HEK293 (cell line): ENCODE measurements at regions not wholly inside any gene's neighbourhood (a gene's known extent, or its start where the extent isn't known, plus 50 kb on each side); places are given as distances from the start of the nearest gene placed in this dataset.

Experiments used
- CTCF ChIP-seq: fragments of 450-650 bp; formaldehyde crosslinking; IDR thresholded peaks from 2 replicates; pipeline ENCODE4 v1.5.1; 2016; ENCODE audit warnings: missing biosample characterization, missing genetic modification characterization
- KLF10 ChIP-seq: fragments of 450-650 bp; IDR thresholded peaks from 2 replicates; pipeline ENCODE4 v1.5.1; 2018; ENCODE audit warnings: missing biosample characterization, mild to moderate bottlenecking, missing genetic modification characterization
- PRDM1 ChIP-seq: fragments of 450-650 bp; formaldehyde crosslinking; IDR thresholded peaks from 2 replicates; pipeline ENCODE4; 2016; ENCODE audit warnings: missing biosample characterization, missing genetic modification characterization
- ZNF214 ChIP-seq: fragments of 450-650 bp; formaldehyde crosslinking; IDR thresholded peaks from 2 replicates; pipeline ENCODE4 v1.5.1; 2017; ENCODE audit warnings: missing biosample characterization, mild to moderate bottlenecking, missing genetic modification characterization, borderline replicate concordance
- ZNF311 ChIP-seq: fragments of 450-650 bp; formaldehyde crosslinking; IDR thresholded peaks from 2 replicates; pipeline ENCODE4 v1.5.1; 2017; ENCODE audit warnings: missing biosample characterization, missing genetic modification characterization, borderline replicate concordance
- ZNF707 ChIP-seq: fragments of 450-650 bp; formaldehyde crosslinking; IDR thresholded peaks from 2 replicates; pipeline ENCODE4 v1.5.1; 2016; ENCODE audit warnings: missing biosample characterization, missing genetic modification characterization
- ZSCAN18 ChIP-seq: fragments of 450-650 bp; formaldehyde crosslinking; IDR thresholded peaks from 2 replicates; pipeline ENCODE4 v1.5.1; 2016; ENCODE audit warnings: missing biosample characterization, missing genetic modification characterization

GRCh38 chr14:44833376-44834060 is 128.2 kb downstream of the KLHL28 start:
- no peak for TF ChIP-seq CTCF
- TF ChIP-seq KLF10 (tag by site-specific recombination) = no peak
- no peak for TF ChIP-seq ZNF707
- no peak for TF ChIP-seq ZNF311
- TF ChIP-seq PRDM1 (tag by site-specific recombination) = no peak
- TF ChIP-seq ZSCAN18 (tag by site-specific recombination) = no peak
- no peak for TF ChIP-seq ZNF214 (tag by site-specific recombination)
